GM10248 (cell line): ENCODE measurements at regions not wholly inside any gene's neighbourhood (a gene's known extent, or its start where the extent isn't known, plus 50 kb on each side); places are given as distances from the start of the nearest gene placed in this dataset.

Experiments
- CTCF ChIA-PET: fragments of 300-600 bp; sonication (Branson Sonifier 250); formaldehyde crosslinking; extraction: SDS; loops from one replicate; lab custom pipeline; 2021; ENCODE audit warnings: antibody characterized with exemption; lab: Yijun Ruan, JAX
- POLR2A ChIA-PET: fragments of 350-650 bp; sonication (Branson Sonifier 250); formaldehyde crosslinking; extraction: SDS; loops from one replicate; lab custom pipeline; 2020; ENCODE audit warnings: antibody characterized with exemption; lab: Yijun Ruan, JAX
- DNase-seq: peaks from one replicate; pipeline ENCODE4 v3.0.0; 2012; ENCODE audit errors: extremely low spot score
- CTCF ChIP-seq: IDR thresholded peaks from 2 replicates; pipeline ENCODE4 v1.5.1; 2012; ENCODE audit warnings: mild to moderate bottlenecking, low read depth; ENCODE audit errors: extremely low read depth, missing control alignments, control extremely low read depth

GRCh38 chr3:25171897-25172296, 256.2 kb upstream of the RARB start:
- no peak for DNase-seq
- CTCF ChIA-PET = interaction anchor here (0.8 kb wide), 1 partner anchor 11 kb away, joined by 3 read pairs; no protein-coding TSS in a partner anchor
- POLR2A ChIA-PET = no interaction called here
- no peak for TF ChIP-seq CTCF

DNA sequence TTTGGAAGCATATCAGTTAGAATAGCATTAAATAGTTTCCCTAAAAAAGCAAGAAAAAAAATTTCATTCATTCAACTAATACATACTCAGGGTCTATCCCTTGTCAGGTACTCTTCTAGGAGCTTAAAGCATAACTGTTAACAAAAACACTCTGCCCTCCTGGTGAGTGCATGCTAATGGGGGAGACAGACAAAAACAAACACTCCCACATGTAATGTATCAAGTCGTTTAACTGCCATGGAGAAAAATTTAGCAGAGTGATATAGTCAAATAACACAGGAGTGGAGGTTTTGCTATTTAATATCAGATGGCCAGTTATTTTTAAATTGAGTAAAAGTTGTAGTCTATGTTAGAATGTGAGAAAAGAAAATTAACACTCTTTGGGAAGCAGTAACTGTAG, 254.5 kb upstream of the RARB start:
- POLR2A ChIA-PET = no interaction called here
- no peak for DNase-seq
- no peak for TF ChIP-seq CTCF
- CTCF ChIA-PET = no interaction called here

DNA sequence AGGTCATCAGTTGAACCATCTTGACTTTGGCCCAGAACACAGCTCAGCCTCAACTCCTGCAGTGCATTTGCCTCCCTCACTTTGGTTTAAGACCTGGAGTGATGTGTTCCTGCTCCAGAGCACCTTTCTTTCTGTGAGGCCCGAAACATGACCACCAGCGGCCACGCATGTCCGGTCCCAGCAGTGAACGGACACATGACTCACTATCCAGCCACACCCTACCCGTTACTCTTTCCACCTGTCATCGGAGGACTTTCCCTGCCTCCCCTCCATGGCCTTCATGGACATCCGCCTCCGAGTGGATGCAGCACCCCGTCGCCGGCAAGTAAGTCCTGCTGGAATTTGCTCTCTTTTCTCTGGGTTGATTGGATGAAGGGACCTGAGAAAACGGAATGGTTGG, 253.8 kb upstream of the RARB start:
- ChIA-PET POLR2A (no interaction called here), CTCF (no interaction called here)
- DNase-seq = no peak
- TF ChIP-seq CTCF = no peak

- DNase-seq = no peak
- CTCF ChIA-PET = no interaction called here
- TF ChIP-seq CTCF = no peak
- POLR2A ChIA-PET = no interaction called here
Measured at GRCh38 chr3:25177041-25177440, 251.0 kb upstream of the RARB start.

GRCh38 chr3:25178672-25179071, 249.4 kb upstream of the RARB start:
- CTCF ChIA-PET = no interaction called here
- POLR2A ChIA-PET = no interaction called here
- no peak for DNase-seq
- TF ChIP-seq CTCF = no peak

GRCh38 chr3:25181096-25181495, 247.0 kb upstream of the RARB start:
- POLR2A ChIA-PET = no interaction called here
- CTCF ChIA-PET = no interaction called here
- no peak for DNase-seq
- no peak for TF ChIP-seq CTCF

- POLR2A ChIA-PET = no interaction called here
- DNase-seq = no peak
- CTCF ChIA-PET = no interaction called here
- no peak for TF ChIP-seq CTCF
Measured at GRCh38 chr3:25182794-25183193, 245.3 kb upstream of the RARB start.
